Stimulated activated effector memory CD8-positive, alpha-beta T cell treated with anti-CD3 and anti-CD28 coated beads, Interleukin-12 subunit alpha, Interleukin-12 subunit beta, amount 100 ng/mL, for 72 hours (primary cell): ENCODE measurements at regions not wholly inside any gene's neighbourhood (a gene's known extent, or its start where the extent isn't known, plus 50 kb on each side); places are given as distances from the start of the nearest gene placed in this dataset.
"Not testable (repeated sequence)": the region's sequence is repeated elsewhere in the genome, so short reads cannot be mapped to it uniquely, and the experiment has no call there.

Source experiments
- ATAC-seq: fragments of 150-1000 bp; cut with Tn5 transposase; 2 replicates; pipeline ENCODE4 v1.10.0; 2021
- DNase-seq, 2 donors: peaks; one replicate each; pipeline ENCODE4 v3.0.0; 2021 to 2022; ENCODE audit warnings: low spot score in 2 of 2
- H3K27ac Mint-ChIP-seq: one replicate; pipeline ENCODE4 v1.8.0; 2022; ENCODE audit warnings: mild to moderate bottlenecking, mixed read lengths
- H3K36me3 Mint-ChIP-seq: one replicate; pipeline ENCODE4 v1.8.0; 2022; ENCODE audit warnings: mild to moderate bottlenecking, mixed read lengths
- H3K4me1 Mint-ChIP-seq: one replicate; pipeline ENCODE4 v1.8.0; 2022; ENCODE audit warnings: mixed read lengths
- H3K4me3 Mint-ChIP-seq: one replicate; pipeline ENCODE4 v1.8.0; 2022; ENCODE audit warnings: mild to moderate bottlenecking, mixed read lengths
- H3K9me3 Mint-ChIP-seq: one replicate; pipeline ENCODE4 v1.8.0; 2022; ENCODE audit warnings: mixed read lengths

- peak; percentile 14 to 59 for DNase-seq
- Mint-ChIP-seq H3K27ac (peak overlapping the region; percentile 93), H3K9me3 (no peaks in the 10 kb centered on the region), H3K4me1 (peaks cover 32% of the 10 kb centered on the region), H3K36me3 (peaks cover 5% of the 10 kb centered on the region), H3K4me3 (peak overlapping the region; percentile 73)
- ATAC-seq: peak; percentile 73
These were observed 87.5 kb upstream of the SGIP1 start for GRCh38 chr1:66446261-66447001.

- Mint-ChIP-seq H3K36me3 (no peaks in the 10 kb centered on the region), H3K4me1 (peaks cover 14% of the 10 kb centered on the region), H3K4me3 (no peak overlapping the region), H3K27ac (no peak overlapping the region), H3K9me3 (no peaks in the 10 kb centered on the region)
- ATAC-seq: no peak
- no peak for DNase-seq
These were observed 83.9 kb upstream of the SGIP1 start for GRCh38 chr1:66450043-66450514.

GRCh38 chr1:66450847-66451246 lies 83.1 kb upstream of the SGIP1 start:
- ATAC-seq (no peak), DNase-seq (no peak)
- no peaks in the 10 kb centered on the region for H3K9me3 Mint-ChIP-seq
- H3K27ac Mint-ChIP-seq: no peak overlapping the region
- no peak overlapping the region for H3K4me3 Mint-ChIP-seq
- H3K36me3 Mint-ChIP-seq: no peaks in the 10 kb centered on the region
- peaks cover 7% of the 10 kb centered on the region for H3K4me1 Mint-ChIP-seq

GRCh38 chr1:66452162-66452561 lies 81.8 kb upstream of the SGIP1 start:
- H3K9me3 Mint-ChIP-seq: no peaks in the 10 kb centered on the region
- no peaks in the 10 kb centered on the region for H3K4me1 Mint-ChIP-seq
- DNase-seq (no peak), ATAC-seq (no peak)
- no peaks in the 10 kb centered on the region for H3K36me3 Mint-ChIP-seq
- H3K27ac Mint-ChIP-seq: no peak overlapping the region
- no peak overlapping the region for H3K4me3 Mint-ChIP-seq

GRCh38 chr1:66452982-66453381 lies 81.0 kb upstream of the SGIP1 start:
- no peaks in the 10 kb centered on the region for H3K36me3 Mint-ChIP-seq
- ATAC-seq (no peak), DNase-seq (no peak)
- H3K4me1 Mint-ChIP-seq: no peaks in the 10 kb centered on the region
- H3K4me3 Mint-ChIP-seq: no peak overlapping the region
- no peak overlapping the region for H3K27ac Mint-ChIP-seq
- no peaks in the 10 kb centered on the region for H3K9me3 Mint-ChIP-seq

- Mint-ChIP-seq H3K9me3 (peaks cover 8% of the 10 kb centered on the region), H3K4me3 (no peak overlapping the region), H3K27ac (no peak overlapping the region), H3K36me3 (no peaks in the 10 kb centered on the region), H3K4me1 (no peaks in the 10 kb centered on the region)
- no peak for ATAC-seq
- no peak for DNase-seq
These were observed 78.5 kb upstream of the SGIP1 start for GRCh38 chr1:66455446-66455845.

- ATAC-seq (no peak), DNase-seq (no peak)
- Mint-ChIP-seq H3K27ac (no peak overlapping the region), H3K4me3 (no peak overlapping the region), H3K36me3 (no peaks in the 10 kb centered on the region), H3K9me3 (peaks cover 10% of the 10 kb centered on the region), H3K4me1 (no peaks in the 10 kb centered on the region)
These were observed 73.2 kb upstream of the SGIP1 start for GRCh38 chr1:66460776-66461175.

GRCh38 chr1:66462313-66462712 lies 71.6 kb upstream of the SGIP1 start:
- Mint-ChIP-seq H3K27ac (no peak overlapping the region), H3K9me3 (peaks cover 10% of the 10 kb centered on the region), H3K4me1 (no peaks in the 10 kb centered on the region), H3K36me3 (no peaks in the 10 kb centered on the region), H3K4me3 (no peak overlapping the region)
- ATAC-seq: no peak
- DNase-seq: no peak

GRCh38 chr1:66464351-66464750 lies 69.6 kb upstream of the SGIP1 start:
- ATAC-seq (no peak), DNase-seq (no peak)
- H3K36me3 Mint-ChIP-seq: no peaks in the 10 kb centered on the region
- H3K4me3 Mint-ChIP-seq: no peak overlapping the region
- no peak overlapping the region for H3K27ac Mint-ChIP-seq
- no peaks in the 10 kb centered on the region for H3K4me1 Mint-ChIP-seq
- H3K9me3 Mint-ChIP-seq: peaks cover 10% of the 10 kb centered on the region

GRCh38 chr1:66464802-66465201 lies 69.2 kb upstream of the SGIP1 start:
- no peak for DNase-seq

GRCh38 chr1:66466695-66467094 lies 67.3 kb upstream of the SGIP1 start:
- ATAC-seq, H3K9me3 Mint-ChIP-seq, DNase-seq, H3K36me3 Mint-ChIP-seq, H3K27ac Mint-ChIP-seq, H3K4me1 Mint-ChIP-seq, H3K4me3 Mint-ChIP-seq: not testable (repeated sequence)

More at GRCh38 chr1:66464802-66465201, 69.2 kb upstream of the SGIP1 start:
- H3K4me1 Mint-ChIP-seq: no peaks in the 10 kb centered on the region
- peak; percentile 98 for ATAC-seq
- H3K36me3 Mint-ChIP-seq: no peaks in the 10 kb centered on the region
- no peak overlapping the region for H3K27ac Mint-ChIP-seq
- no peak overlapping the region for H3K4me3 Mint-ChIP-seq
- H3K9me3 Mint-ChIP-seq: peaks cover 7% of the 10 kb centered on the region

GRCh38 chr1:66468722-66469121 lies 65.2 kb upstream of the SGIP1 start:
- no peak overlapping the region for H3K27ac Mint-ChIP-seq
- no peaks in the 10 kb centered on the region for H3K4me1 Mint-ChIP-seq
- ATAC-seq (no peak), DNase-seq (no peak)
- no peaks in the 10 kb centered on the region for H3K36me3 Mint-ChIP-seq
- no peaks in the 10 kb centered on the region for H3K9me3 Mint-ChIP-seq
- no peak overlapping the region for H3K4me3 Mint-ChIP-seq

GRCh38 chr1:66475940-66476339 lies 58.0 kb upstream of the SGIP1 start:
- H3K36me3 Mint-ChIP-seq: no peaks in the 10 kb centered on the region
- no peak for ATAC-seq
- no peak overlapping the region for H3K4me3 Mint-ChIP-seq
- H3K27ac Mint-ChIP-seq: no peak overlapping the region
- no peaks in the 10 kb centered on the region for H3K4me1 Mint-ChIP-seq
- H3K9me3 Mint-ChIP-seq: no peaks in the 10 kb centered on the region
- no peak for DNase-seq

GRCh38 chr1:66476774-66477173 lies 57.2 kb upstream of the SGIP1 start:
- no peak for DNase-seq

GRCh38 chr1:66478116-66478515 lies 55.8 kb upstream of the SGIP1 start:
- DNase-seq: no peak
- Mint-ChIP-seq H3K27ac (no peak overlapping the region), H3K4me1 (no peaks in the 10 kb centered on the region), H3K9me3 (no peaks in the 10 kb centered on the region), H3K4me3 (no peak overlapping the region), H3K36me3 (no peaks in the 10 kb centered on the region)
- ATAC-seq: no peak

More at GRCh38 chr1:66476774-66477173, 57.2 kb upstream of the SGIP1 start:
- H3K36me3 Mint-ChIP-seq: no peaks in the 10 kb centered on the region
- H3K4me3 Mint-ChIP-seq: no peak overlapping the region
- H3K27ac Mint-ChIP-seq: no peak overlapping the region
- ATAC-seq: no peak
- H3K9me3 Mint-ChIP-seq: no peaks in the 10 kb centered on the region
- H3K4me1 Mint-ChIP-seq: no peaks in the 10 kb centered on the region

- no peaks in the 10 kb centered on the region for H3K9me3 Mint-ChIP-seq
- no peak for ATAC-seq
- no peak for DNase-seq
- H3K36me3 Mint-ChIP-seq: no peaks in the 10 kb centered on the region
- H3K4me1 Mint-ChIP-seq: no peaks in the 10 kb centered on the region
- H3K27ac Mint-ChIP-seq: no peak overlapping the region
- no peak overlapping the region for H3K4me3 Mint-ChIP-seq
These were observed 53.8 kb upstream of the SGIP1 start for GRCh38 chr1:66480162-66480561.
